Liver (tissue), 3 donors: ENCODE measurements at regions not wholly inside any gene's neighbourhood (a gene's known extent, or its start where the extent isn't known, plus 50 kb on each side); places are given as distances from the start of the nearest gene placed in this dataset.
A peak's percentile ranks its signal among the peaks of the same experiment; 100 is the strongest.

Experiments used
- EGR1 ChIP-seq, 2 donors: IDR thresholded peaks; 2 replicates each; pipeline ENCODE4 v1.6.1; 2016 to 2018; ENCODE audit warnings: antibody characterized with exemption in 2 of 2, low read depth in 2 of 2
- JUND ChIP-seq, 2 donors: IDR thresholded peaks; 2 replicates each; pipeline ENCODE4 v1.6.1; 2016; ENCODE audit warnings: antibody characterized with exemption in 2 of 2
- SP1 ChIP-seq: IDR thresholded peaks from 2 replicates; pipeline ENCODE4 v1.6.1; 2018; ENCODE audit warnings: antibody characterized with exemption, mild to moderate bottlenecking
- TF ChIP-seq, protein P1 (sequence below): IDR thresholded peaks from 2 replicates; pipeline ENCODE4 v1.6.1; 2016; ENCODE audit warnings: antibody characterized with exemption
- TF ChIP-seq, protein P2 (sequence below): fragments of 150-350 bp; IDR thresholded peaks from 2 replicates; pipeline ENCODE4 v1.5.1; 2017; ENCODE audit warnings: improper control_type of control experiment, low read depth, low read length; ENCODE audit not compliant: missing input control
- donor health status: healthy.
- donor health status: healthy.

DNA sequence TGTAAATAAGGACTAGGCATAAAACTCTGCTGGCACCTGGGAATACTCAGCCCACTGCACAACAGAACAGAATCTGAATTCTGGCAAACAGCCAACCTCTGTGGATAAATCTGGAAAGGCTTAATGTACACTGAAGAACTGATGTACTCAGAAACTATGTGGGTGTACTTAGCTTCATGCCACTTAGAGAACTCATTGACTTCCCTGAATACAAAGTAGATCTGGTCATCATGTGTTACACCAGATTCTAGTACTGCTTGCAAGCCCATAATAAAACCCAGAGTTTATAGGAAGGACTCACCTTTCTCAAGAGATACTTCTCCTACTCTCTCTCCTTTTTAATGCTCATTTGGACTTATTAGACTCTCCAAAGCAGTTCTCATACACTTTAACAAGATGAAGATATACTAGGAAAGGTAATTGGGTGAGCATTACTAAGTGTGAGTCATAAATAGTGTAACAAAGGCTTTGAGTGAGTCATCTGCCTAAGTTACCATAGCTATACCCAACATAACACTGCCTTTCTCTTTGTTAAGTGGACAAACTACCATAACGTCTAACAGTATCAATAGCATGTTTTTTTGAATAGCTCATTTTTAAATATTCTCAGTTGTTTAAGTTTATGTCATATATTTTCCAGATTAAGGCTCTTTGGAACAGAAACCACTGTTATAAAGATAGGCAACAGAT lies 309.1 kb downstream of the MDFIC start:
- TF ChIP-seq EGR1 (IDR thresholded peaks at IDR 0.05; ENCODE audit: low read depth in 2 of 2): no peak
- TF ChIP-seq, protein P1, sequence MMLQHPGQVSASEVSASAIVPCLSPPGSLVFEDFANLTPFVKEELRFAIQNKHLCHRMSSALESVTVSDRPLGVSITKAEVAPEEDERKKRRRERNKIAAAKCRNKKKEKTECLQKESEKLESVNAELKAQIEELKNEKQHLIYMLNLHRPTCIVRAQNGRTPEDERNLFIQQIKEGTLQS: no peak
- TF ChIP-seq, protein P2, sequence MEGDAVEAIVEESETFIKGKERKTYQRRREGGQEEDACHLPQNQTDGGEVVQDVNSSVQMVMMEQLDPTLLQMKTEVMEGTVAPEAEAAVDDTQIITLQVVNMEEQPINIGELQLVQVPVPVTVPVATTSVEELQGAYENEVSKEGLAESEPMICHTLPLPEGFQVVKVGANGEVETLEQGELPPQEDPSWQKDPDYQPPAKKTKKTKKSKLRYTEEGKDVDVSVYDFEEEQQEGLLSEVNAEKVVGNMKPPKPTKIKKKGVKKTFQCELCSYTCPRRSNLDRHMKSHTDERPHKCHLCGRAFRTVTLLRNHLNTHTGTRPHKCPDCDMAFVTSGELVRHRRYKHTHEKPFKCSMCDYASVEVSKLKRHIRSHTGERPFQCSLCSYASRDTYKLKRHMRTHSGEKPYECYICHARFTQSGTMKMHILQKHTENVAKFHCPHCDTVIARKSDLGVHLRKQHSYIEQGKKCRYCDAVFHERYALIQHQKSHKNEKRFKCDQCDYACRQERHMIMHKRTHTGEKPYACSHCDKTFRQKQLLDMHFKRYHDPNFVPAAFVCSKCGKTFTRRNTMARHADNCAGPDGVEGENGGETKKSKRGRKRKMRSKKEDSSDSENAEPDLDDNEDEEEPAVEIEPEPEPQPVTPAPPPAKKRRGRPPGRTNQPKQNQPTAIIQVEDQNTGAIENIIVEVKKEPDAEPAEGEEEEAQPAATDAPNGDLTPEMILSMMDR: no peak
- no peak for TF ChIP-seq SP1
- peak in 1 of 2 donors; percentile 16 for TF ChIP-seq JUND (IDR thresholded peaks at IDR 0.05)
